PC-3 (cell line): ENCODE measurements at regions not wholly inside any gene's neighbourhood (a gene's known extent, or its start where the extent isn't known, plus 50 kb on each side); places are given as distances from the start of the nearest gene placed in this dataset.

ENCODE experiments used
- EZH2 ChIP-seq: fragments of 300-600 bp; sonication (generic); IDR thresholded peaks from one replicate; pipeline ENCODE4 v1.6.1; 2017; ENCODE audit warnings: antibody characterized with exemption, mild to moderate bottlenecking, low read length; ENCODE audit not compliant: unreplicated experiment
- EZH2phosphoT487 ChIP-seq: fragments of 300-600 bp; sonication (generic); IDR thresholded peaks from 2 replicates; pipeline ENCODE4 v1.6.1; 2018; ENCODE audit warnings: mild to moderate bottlenecking, antibody characterized with exemption, low read length, borderline replicate concordance
- TF ChIP-seq, protein P1 (sequence below): fragments of 300-600 bp; sonication (generic); conservative IDR thresholded peaks from 2 replicates; pipeline ENCODE4 v1.5.1; 2017; ENCODE audit warnings: antibody characterized with exemption, low read depth, mild to moderate bottlenecking, low read length

DNA sequence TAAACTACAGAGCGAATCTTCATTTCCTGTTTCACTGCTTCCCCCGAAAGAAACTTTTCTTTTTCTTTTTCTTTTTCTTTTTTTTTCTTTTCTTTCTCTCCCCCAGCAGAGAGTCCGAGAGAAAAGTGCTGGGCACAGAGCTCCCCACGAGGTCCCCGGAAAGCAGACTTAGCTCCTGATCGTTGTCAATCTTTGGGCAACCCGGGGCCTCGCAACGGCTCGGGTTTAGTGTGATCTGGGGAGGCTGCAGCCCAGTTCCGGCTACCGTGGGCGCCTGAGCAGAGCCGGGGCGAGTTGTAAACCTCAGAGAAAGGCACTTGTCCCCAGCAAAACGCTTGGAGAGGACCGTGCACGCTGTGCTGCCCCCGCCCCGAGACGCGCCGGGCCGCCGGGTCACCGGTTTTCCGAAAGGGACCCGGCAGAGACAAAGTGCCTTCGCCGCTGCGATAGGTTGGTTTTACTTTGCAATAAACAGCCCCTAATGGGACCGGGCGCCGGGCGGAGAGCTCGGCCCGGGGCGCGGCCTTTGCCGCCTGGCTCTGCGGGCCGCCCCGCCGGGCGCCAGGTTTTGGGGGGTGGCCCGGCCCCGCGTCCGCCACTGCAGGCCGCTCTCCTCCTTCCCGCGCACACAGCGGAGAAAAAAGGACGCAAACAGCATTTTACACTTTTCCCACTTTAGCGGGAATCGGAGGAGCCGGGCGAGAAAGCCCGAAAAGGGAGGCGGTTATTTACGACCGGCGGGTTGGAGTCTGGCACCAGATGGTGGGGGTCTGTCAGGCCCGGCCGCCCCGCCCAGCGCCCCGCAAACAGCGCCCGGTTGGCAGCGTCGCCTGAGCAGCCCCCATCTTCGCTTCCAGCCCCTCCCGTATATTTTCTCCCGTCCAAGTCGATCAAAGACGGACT lies 136.0 kb downstream of the INSIG2 start:
- TF ChIP-seq, protein P1, sequence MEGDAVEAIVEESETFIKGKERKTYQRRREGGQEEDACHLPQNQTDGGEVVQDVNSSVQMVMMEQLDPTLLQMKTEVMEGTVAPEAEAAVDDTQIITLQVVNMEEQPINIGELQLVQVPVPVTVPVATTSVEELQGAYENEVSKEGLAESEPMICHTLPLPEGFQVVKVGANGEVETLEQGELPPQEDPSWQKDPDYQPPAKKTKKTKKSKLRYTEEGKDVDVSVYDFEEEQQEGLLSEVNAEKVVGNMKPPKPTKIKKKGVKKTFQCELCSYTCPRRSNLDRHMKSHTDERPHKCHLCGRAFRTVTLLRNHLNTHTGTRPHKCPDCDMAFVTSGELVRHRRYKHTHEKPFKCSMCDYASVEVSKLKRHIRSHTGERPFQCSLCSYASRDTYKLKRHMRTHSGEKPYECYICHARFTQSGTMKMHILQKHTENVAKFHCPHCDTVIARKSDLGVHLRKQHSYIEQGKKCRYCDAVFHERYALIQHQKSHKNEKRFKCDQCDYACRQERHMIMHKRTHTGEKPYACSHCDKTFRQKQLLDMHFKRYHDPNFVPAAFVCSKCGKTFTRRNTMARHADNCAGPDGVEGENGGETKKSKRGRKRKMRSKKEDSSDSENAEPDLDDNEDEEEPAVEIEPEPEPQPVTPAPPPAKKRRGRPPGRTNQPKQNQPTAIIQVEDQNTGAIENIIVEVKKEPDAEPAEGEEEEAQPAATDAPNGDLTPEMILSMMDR: no peak
- TF ChIP-seq EZH2 (no peak), EZH2phosphoT487 (no peak)
